B cell (primary cell): ENCODE measurements at regions not wholly inside any gene's neighbourhood (a gene's known extent, or its start where the extent isn't known, plus 50 kb on each side); places are given as distances from the start of the nearest gene placed in this dataset.

Source experiments
- CTCF ChIP-seq: fragments of 200-600 bp; IDR thresholded peaks from one replicate; pipeline ENCODE4 v1.8.0; 2022; ENCODE audit warnings: antibody characterized with exemption, mild to moderate bottlenecking
- EZH2 ChIP-seq: IDR thresholded peaks from 2 replicates; pipeline ENCODE4 v1.6.1; 2012; ENCODE audit warnings: borderline replicate concordance, low read depth, mild to moderate bottlenecking, moderate library complexity, low read length; ENCODE audit not compliant: insufficient read depth, poor library complexity, severe bottlenecking

- TF ChIP-seq EZH2 (no peak), CTCF (no peak)
Measured at GRCh38 chr12:67091204-67091603, 178.0 kb upstream of the CAND1 start.
